HG02610 (cell line): ENCODE measurements at regions not wholly inside any gene's neighbourhood (a gene's known extent, or its start where the extent isn't known, plus 50 kb on each side); places are given as distances from the start of the nearest gene placed in this dataset.
"Not testable (repeated sequence)": the region's sequence is repeated elsewhere in the genome, so short reads cannot be mapped to it uniquely, and the experiment has no call there.

Experiments used
- ATAC-seq: cut with Tn5 transposase; IDR thresholded peaks from one replicate; pipeline ENCODE4 v1.9.1; 2021; ENCODE audit warnings: mild to moderate bottlenecking, moderate library complexity; ENCODE audit not compliant: unreplicated experiment

GRCh38 chr7:114802632-114803031 is 119.3 kb upstream of the MDFIC start:
- no peak for ATAC-seq

GRCh38 chr7:114806590-114807162 is 115.2 kb upstream of the MDFIC start:
- no peak for ATAC-seq

GRCh38 chr7:114812570-114812969 is 109.3 kb upstream of the MDFIC start:
- ATAC-seq = no peak

- no peak for ATAC-seq
Observed at GRCh38 chr7:114813624-114814023, 108.3 kb upstream of the MDFIC start.

- not testable (repeated sequence) for ATAC-seq
Observed at GRCh38 chr7:114817036-114817435, 104.9 kb upstream of the MDFIC start.

- no peak for ATAC-seq
Observed at GRCh38 chr7:114818501-114818900, 103.4 kb upstream of the MDFIC start.

GRCh38 chr7:114819616-114820362 is 102.1 kb upstream of the MDFIC start:
- no peak for ATAC-seq

- no peak for ATAC-seq
Observed at GRCh38 chr7:114821030-114821900, 100.6 kb upstream of the MDFIC start.

GRCh38 chr7:114822131-114822530 is 99.8 kb upstream of the MDFIC start:
- ATAC-seq = no peak

GRCh38 chr7:114822844-114823243 is 99.0 kb upstream of the MDFIC start:
- ATAC-seq = no peak

- ATAC-seq = no peak
Observed at GRCh38 chr7:114823290-114823689, 98.6 kb upstream of the MDFIC start.

GRCh38 chr7:114825423-114825951 is 96.4 kb upstream of the MDFIC start:
- ATAC-seq = no peak

GRCh38 chr7:114830952-114831351 is 90.9 kb upstream of the MDFIC start:
- no peak for ATAC-seq

GRCh38 chr7:114832906-114833595 is 88.8 kb upstream of the MDFIC start:
- peak; percentile 95 for ATAC-seq

GRCh38 chr7:114835303-114835702 is 86.6 kb upstream of the MDFIC start:
- no peak for ATAC-seq

- ATAC-seq = no peak
Observed at GRCh38 chr7:114835861-114836260, 86.0 kb upstream of the MDFIC start.

- no peak for ATAC-seq
Observed at GRCh38 chr7:114842551-114843065, 79.3 kb upstream of the MDFIC start.

GRCh38 chr7:114843102-114843501 is 78.8 kb upstream of the MDFIC start:
- peak; percentile 58 for ATAC-seq

GRCh38 chr7:114851406-114852061 is 70.4 kb upstream of the MDFIC start:
- ATAC-seq = no peak

GRCh38 chr7:114852293-114852692 is 69.6 kb upstream of the MDFIC start:
- no peak for ATAC-seq
